RKO (cell line): ENCODE measurements at regions not wholly inside any gene's neighbourhood (a gene's known extent, or its start where the extent isn't known, plus 50 kb on each side); places are given as distances from the start of the nearest gene placed in this dataset.
A peak's percentile ranks its signal among the peaks of the same experiment; 100 is the strongest.

Source experiments
- DNase-seq: peaks from one replicate; pipeline ENCODE4 v3.0.0-alpha.2; 2016; ENCODE audit warnings: low spot score

DNA sequence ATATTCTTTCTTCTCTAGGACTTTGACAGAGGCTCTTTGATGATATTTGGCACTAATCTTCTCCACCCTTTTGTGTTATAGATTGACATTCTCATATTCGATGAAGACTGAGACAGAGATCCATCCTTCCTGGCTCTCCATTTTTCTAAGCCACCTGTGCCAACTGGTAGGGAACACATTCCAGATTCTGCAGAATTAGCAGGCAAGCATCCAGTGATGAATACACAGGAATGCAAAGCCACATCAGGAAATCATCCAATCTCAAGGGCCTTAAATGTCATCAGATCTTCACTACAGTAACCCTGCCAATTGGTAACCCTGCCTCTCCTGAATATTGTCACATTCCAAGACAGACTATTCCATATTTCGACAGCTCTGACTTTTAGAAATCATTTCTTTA is 718.4 kb upstream of the API5 start:
- no peak for DNase-seq

DNA sequence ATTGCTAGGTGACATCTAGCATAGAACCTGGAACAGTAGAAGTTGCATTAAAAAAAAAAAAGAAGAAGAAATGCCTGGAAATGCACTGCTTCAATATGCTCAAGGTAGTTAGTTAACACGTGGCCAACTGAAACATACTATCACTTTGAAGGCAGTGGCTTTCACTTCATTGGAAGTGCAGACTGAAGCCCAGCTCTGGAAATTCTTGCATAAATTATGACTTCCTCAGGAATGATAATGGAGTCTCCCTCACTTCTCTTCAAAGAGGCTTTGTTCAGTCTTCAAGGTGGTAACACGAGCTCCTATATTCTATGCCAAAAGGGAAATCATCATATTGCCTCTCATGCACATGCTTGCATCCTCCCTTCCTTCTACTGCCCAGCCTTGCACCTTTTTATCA is 715.9 kb upstream of the API5 start:
- DNase-seq: no peak

DNA sequence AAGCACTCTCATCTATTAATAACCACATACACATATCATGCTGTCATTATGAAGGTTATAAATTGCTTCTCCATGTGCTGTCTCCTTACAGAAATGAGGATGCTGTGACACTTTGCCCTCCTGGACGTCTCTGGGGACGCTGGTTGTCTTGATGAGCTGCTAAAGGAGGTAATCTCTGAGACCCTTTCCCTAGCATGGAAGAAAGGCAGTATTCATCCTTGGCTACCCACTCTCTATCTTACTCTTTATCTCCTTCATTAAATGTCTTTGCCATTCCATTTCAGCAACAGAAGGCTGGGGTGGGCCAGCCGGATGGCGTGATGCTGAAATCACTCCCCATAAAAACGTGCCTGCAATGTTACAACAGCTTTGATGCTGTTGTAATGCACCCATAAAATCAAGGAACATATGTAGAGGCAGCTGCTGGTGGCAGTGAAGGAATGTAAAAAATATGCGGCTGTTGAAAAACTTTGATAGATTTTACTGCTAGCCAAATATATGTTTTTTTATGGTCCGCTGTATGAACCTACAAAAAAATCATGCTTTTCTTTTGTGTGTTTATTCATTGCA is 715.1 kb upstream of the API5 start:
- no peak for DNase-seq

DNA sequence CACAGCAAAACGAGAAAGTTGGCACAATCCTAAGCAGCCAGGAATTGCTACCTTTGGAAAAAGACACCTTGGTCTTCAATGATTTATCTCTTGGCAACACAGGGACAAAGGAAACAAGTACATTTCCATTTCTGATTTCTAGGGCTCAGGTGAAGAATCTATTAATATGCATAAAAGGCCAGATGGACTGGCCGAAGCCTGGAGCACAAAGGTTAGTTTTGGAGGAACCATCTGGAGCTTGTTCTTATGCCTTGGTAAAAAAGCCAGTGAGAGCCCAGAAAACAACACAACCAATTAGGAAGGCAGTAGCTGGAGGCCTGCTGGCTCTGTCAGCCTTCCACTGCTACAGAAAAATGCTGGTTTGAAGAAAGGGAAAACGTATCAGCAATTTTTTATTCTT is 713.5 kb upstream of the API5 start:
- DNase-seq: no peak

DNA sequence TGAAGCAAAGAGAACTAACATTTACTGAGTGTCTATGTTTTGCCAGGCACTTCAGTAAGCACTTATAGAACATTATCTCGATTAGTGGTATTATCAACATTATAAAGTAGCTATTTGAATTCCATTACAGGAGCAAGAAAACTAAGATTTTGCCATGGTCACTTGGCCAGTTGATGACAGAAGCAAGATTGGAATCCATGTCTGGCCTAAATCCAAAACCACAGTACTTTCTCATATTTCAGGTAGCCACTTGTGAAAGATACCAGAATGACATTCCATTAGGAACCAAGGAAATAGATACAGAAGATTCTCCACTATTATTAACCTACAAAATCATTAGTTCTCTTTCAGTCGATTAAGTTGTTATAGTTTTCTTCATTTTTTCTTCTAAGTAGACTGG is 691.0 kb upstream of the API5 start:
- no peak for DNase-seq

DNA sequence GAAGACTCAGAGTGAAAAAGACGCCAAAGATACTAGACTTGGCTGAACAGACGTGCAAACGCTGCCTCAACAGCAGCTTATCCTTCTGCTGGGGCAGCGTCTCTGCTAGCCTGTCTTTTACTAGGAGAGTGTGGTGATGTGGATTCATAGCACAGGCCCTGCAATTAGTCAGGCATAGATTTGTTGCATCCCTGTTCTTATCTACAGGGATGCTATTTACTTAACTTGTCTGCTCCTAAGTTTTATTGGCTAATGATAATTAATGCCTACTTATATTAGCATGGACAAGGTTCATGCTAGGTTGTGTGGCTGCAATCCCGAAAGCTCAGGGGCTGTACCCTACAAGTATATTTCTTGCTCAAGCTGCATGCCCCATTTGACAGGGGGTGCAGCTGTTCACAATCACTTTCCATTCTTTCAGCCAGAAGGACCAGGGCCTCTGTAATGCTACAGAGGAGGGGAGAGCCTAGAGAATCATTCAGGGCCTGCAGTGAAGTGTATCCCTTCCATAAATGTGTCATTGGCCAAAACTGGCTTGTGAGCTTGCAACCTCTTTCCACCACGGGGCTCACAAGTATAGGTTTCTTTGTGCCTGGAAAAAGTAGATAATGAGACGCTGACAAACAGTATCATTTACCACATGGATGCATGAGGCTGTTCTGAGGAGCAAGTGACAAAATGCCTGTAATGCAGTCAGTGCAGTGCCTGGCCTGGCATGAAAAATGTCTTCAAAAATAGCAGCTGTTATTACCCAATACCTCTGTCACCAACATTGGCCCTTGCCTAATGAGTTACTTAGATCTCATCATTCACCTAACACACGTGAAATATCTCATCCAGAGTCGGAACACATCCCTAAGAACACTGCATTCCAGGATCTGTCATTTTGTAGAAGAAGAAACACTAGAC is 685.8 kb upstream of the API5 start:
- no peak for DNase-seq

DNA sequence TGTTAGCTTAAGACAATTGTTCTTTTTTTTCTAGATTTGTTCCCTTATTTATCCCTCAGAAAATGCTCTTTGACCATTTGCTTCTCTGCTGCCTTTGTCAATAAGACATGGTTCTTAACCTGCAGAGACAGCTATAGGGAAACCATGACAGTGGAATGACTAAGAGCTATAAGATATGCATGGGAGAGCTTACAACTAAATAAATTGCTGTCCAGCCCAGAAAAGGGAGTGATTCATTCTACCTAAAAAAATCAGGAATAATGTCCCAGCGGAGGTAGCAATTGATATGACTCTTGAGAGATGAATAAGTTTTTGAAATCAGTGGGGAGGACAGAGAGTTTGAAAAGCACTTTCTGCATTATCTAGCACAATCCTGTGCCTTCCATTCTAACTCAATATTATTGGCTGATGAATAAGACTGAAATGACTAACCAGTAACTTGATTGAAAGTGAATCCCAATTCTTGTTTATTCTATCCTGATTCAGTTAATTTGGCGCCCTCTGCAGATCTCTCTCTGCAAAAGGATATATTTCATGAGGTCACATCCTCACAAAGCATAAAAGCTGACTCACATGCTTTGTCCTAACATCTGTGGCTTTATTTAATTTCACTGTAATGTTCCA is 680.5 kb upstream of the API5 start:
- DNase-seq: peak; percentile 79

DNA sequence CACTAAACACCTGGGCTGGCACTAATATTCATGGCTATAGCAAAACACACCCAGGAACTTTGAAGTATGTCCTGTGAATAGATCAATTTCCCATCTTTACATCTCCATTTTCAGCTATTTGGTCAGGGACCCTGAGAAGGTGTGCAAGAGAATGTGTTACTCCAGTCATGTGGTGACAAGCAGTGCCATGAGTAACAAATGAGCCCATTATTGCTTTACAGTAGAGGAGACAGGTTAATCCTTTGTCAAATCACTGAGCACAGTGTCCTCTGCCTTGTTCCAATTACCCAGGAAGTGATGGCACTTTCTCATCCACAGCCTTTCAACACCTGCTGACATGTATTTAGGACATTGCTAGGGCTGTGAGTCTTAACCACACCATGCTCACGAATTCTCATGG is 664.8 kb upstream of the API5 start:
- DNase-seq: no peak

DNA sequence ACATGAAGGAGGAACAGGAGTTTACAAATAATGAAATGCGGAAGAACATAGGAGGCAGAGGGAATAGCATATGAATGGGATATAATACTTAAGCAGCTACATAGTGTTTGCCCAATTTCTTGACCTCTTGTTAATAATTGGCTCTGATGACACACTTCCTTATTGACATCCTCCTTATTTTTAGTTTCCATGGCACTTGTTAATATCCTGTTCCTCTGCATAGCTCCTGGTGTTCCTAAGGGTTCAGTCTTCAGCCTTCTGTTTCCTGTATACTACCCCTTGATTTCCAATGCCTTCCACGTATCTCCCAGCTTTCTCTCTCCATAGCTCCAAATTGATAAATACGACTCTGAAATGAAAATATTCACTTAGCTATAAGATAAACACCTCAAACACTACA is 663.8 kb upstream of the API5 start:
- no peak for DNase-seq

DNA sequence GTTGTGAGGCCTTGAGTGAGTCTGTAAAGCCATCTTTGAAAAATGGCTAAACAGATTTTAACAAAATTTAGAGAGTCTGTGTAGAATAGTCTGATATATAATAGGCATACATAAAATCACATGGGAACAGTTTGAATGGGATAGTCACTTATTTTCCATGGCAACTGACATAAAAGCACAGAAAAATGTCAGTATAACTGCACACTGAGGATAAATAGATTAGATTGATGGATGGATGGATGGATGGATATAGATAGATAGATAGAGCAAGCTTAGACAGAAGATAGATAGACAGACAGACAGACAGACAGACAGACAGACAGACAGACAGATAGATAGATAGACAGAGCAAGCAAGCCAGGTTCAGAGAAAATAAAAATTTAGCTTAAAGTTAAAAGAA is 660.2 kb upstream of the API5 start:
- DNase-seq: no peak

DNA sequence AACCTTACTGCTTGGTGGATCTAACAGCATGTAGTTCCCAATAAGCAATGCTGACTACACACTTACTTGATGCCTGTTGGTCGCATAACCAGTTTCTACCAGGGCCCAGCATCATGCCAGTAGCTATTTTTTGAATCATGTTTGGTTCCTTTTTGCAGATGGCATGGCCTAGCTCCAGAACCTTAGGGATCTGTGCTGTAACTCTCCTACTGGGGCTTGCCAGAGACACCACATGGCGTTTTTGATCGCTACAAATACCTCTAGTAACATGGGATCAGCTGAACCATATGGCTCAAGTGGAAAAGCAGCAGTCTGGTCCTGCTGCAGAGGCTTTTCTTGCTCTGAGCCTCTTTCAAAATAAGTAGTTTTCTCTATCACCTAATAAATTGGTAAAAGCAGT is 654.6 kb upstream of the API5 start:
- DNase-seq: no peak

DNA sequence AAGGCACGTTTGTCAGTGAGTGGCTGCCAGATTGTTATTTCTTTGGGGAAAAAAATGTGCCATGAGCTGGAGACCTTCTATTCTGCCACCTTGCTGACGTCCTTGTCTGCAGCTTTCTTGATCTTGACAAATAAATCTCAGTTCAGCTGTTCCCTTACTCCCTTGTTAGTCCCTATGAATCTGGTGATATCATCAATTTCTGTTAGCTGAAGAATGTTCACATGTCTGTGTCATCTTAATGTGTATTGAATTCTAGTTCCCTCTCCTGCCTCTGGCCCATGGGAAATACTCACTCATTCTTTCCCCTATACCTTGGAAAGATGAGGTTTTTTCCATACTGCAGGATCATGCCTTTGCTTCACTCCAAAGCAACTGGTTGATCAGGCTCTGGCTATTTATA is 649.9 kb upstream of the API5 start:
- no peak for DNase-seq

DNA sequence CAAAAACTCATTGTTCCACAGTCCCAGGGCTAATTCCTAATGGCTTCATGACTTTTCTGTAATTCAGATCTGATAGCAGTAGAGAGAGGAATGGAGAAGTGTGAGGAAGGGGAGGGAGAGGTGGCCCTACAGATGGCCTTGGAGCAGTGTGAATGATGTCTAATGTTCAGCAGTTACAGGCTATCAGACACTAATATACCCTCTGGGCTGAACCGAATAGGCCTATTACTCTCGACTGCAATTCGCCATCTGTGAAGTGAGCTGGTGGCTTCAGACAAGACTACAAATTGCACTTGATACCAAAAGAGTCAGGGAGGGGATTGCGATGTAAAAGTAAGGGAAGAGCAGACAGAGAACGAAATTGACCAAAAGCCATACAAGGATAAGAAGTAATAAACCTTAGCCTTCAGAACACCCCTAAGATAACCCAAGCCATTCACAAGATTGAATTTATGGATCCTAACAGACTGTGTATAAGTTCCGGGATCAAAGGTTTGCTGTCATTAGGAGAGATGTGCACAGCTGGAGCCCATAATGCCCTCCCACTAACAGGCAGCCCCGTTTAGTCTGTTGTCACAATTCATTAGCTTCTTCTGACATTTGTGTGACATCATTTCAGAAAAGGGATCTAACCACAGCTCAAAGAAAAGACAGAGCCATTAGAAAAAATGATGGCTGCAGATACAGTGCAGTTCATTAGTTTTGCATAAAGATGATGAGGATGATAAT is 642.4 kb upstream of the API5 start:
- no peak for DNase-seq

DNA sequence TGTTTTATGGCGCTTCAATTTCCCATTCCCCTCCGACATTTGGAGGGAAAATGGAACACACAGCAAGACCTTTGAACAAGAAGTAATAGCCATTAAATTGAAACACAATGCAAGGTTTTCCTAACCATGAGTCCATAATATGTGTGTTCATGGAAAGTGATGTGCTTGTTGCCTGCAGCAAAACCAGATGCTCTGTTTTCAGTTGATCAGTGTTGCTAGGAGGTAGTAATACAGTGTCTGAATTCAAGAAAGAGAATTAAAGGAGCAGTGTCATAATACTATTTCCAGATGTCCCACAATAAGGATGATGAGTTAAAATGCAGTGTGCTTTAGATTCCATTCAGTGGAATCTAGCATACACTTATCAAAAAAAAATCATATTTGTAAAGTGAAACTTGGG is 637.4 kb upstream of the API5 start:
- no peak for DNase-seq

DNA sequence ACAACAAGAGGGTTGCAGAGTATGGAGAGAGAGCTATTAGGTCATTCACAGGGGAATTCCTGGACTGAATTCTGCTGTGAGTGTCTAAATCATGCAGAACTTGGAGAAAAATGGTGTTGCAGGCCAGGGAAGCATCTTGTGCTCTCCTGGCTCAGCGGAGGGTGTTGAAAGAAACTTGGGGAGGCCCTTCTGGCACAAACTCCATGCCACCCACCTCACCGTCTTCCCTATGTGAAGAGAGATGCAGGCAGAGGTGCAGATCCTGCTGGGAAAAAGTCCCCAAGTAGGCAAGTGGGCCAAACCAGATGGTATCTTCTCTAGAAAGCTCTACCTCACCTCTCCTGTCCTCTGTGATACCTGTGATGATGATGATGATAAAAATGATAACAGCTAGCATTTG is 604.3 kb upstream of the API5 start:
- DNase-seq: no peak

DNA sequence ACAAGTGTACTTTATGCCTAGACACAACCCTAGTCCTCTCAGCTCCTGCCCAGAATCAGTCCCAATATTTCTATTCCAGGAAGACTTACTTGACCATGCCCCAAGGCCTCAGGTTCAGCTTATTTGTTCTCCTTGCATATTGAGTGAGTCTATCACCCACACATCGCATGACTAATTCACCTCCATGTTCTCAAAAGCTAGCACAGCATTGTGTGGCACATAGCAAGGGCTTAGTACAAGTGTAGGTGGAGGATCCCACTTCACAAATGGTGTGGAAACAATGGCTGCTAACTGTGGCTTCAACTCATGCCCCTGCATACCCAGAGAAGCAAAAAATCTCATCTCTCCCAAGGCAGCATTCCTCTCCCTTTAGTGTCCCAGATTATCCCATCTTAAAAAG is 602.6 kb upstream of the API5 start:
- no peak for DNase-seq

DNA sequence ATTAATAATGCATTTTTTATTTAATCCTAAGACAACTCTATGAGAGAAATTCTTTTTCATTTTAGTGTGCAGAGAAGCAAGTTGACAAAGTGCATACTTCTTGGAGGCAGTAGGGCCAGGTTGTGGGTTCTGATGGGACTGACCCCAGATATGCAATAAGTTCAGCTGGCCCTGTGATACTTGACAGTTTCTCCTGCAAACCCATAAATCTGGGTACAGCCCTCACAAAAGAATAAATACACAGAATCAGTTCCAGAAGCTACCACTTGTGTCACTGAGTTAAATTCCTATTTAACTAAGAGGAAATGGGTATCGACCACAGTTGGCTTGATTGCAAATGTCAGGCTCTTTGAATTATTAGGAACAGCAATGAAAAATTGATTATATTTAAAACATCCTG is 598.5 kb upstream of the API5 start:
- DNase-seq: no peak

DNA sequence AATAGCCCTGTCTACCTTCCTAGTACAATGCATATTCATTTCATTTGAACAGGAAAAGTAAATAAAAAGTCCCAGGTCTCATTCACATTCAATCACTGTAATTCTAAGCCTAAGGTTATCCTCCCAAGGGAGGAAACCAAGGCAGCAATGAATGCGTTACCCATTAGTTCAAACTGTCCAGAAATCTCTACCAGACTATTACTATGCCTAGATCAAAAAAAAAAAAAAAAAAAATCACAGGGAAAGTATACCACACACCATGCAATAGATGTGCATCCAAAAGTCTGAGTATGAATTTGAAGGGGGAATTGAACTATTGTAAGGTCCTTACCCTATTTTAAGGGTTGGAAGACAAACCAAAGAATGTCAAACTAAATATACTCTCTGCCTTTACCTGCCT is 598.0 kb upstream of the API5 start:
- no peak for DNase-seq

DNA sequence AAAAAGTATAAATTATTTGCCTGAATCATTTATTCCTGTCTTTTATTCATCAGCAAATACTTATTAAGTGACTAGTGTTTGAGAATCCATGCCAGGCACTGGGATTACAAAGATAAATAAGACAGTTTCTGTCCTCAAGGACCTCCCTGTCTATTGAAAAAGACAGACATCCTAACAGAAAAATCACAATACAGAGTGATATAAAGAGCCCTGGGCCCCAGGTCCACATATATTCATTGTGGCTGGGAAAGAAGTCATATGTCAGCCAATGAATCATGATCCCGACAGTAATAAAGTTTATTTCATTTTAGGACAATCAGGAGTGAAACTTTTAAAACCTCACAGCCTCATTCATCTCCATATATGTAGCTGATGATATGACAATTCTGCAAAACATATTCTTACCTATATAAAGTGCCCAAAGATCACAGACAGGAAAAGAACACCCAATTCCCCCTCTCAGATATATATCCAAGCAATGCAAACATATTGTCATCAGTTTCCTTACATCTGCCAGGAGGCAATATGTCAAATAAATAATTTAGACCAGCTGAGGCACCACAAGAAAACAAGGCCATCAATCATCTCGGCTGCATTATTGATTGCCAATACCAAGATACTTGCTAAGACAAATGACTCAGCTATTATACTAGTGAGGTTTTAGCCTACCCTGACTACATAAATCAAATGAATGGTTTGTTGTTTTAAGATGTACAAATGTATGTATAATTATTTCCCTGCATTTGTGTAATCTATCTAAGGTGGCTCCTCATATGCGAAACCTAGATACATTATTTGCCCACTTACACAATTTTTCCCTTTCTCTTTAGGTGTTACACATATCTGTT is 590.9 kb upstream of the API5 start:
- no peak for DNase-seq

DNA sequence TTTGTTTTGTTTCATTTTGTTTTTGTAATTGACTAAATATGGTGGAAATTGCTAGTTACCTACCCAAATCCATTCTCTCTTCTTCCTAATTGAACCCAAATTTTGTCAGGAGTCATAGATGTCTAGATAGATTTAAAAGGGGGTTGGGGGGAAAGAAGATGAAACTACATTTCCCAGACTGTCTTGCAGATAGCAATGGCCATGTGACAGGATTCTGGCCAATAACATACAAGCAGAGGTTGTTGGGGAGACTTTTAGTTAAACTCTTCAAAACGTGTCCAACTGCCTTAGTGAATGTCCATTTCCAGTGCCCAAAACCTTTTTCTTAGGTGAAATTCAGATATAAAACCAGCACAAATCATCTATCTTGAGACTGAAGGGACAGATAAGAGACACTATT is 583.9 kb upstream of the API5 start:
- no peak for DNase-seq

DNA sequence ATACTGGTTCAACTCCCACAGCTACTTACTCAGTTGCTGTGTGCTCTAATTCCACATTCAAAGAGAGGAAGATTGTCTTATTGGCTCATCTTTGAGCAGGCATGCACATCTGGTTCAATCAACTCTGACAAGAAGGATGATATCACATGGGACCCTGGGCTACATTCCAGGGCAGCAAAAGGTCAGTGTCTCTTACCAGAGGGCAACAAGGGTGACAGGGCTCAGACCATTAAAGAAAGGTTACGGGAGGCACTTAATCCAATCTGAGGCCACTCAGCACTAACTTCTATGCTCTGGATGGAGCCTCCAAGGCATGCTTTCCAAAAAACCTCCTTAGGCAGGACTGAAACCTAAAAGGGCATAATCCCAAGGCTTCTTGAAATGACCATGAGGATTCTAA is 549.4 kb upstream of the API5 start:
- no peak for DNase-seq

DNA sequence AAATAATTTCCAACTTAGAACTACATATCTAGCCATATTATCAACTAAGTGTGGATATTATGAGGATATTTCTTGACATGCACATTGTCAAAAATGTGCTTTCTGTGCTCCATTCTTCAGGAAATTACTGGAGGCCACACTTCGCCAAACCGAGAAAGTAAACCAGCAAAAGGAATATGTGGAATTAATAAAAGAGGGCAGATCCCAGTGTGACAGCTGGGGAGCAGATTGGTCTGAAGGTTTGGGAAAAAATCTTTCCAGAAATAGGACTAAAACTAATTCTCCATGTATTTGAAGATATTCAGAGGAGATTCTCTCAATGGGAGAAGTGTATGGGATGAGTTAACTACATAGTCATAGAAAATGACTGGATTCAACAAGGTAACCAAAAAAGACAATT is 546.9 kb upstream of the API5 start:
- no peak for DNase-seq
